OCI-LY3 (cell line): ENCODE measurements at regions not wholly inside any gene's neighbourhood (a gene's known extent, or its start where the extent isn't known, plus 50 kb on each side); places are given as distances from the start of the nearest gene placed in this dataset.

Experiments used
- H2AFZ ChIP-seq: fragments of 200-600, 300-600 bp; shearing (Covaris generic); 2 replicates; pipeline ENCODE4 v1.6.0; 2014; ENCODE audit warnings: antibody characterized with exemption, low read depth, low read length
- H3K27ac ChIP-seq: fragments of 200-600, 300-600 bp; sonication (generic); 2 replicates; pipeline ENCODE4 v1.5.1; 2014; ENCODE audit warnings: mild to moderate bottlenecking, low read length, moderate library complexity, mixed read lengths
- H3K27me3 ChIP-seq: fragments of 200-600, 300-600 bp; sonication (generic); 2 replicates; pipeline ENCODE4 v1.6.1; 2014; ENCODE audit warnings: low read depth, low read length, mixed read lengths
- H3K36me3 ChIP-seq: fragments of 200-600, 300-600 bp; sonication (generic); replicated peaks from 2 replicates; pipeline ENCODE3; 2014; ENCODE audit warnings: low read depth, low read length, mixed read lengths
- H3K4me1 ChIP-seq: fragments of 300-600, 200-600 bp; sonication (generic); 2 replicates; pipeline ENCODE4 v1.6.1; 2014; ENCODE audit warnings: low read length, mixed read lengths
- H3K4me2 ChIP-seq: fragments of 200-600, 300-600 bp; sonication (generic); 2 replicates; pipeline ENCODE4 v1.6.1; 2014; ENCODE audit warnings: low read length, mixed read lengths
- H3K4me3 ChIP-seq: fragments of 300-600, 200-600 bp; sonication (generic); 2 replicates; pipeline ENCODE4 v1.5.1; 2014; ENCODE audit warnings: antibody characterized with exemption, mild to moderate bottlenecking, low read length, moderate library complexity
- H3K79me2 ChIP-seq: fragments of 300-600, 200-600 bp; shearing (Covaris generic); 2 replicates; pipeline ENCODE4 v1.6.1; 2014; ENCODE audit warnings: mild to moderate bottlenecking, low read length, mixed read lengths
- H3K9ac ChIP-seq: fragments of 300-600, 200-600 bp; shearing (Covaris generic); 2 replicates; pipeline ENCODE4 v1.6.0; 2014; ENCODE audit warnings: mild to moderate bottlenecking, low read length, moderate library complexity
- H3K9me3 ChIP-seq: fragments of 200-600, 300-600 bp; shearing (Covaris generic); 2 replicates; pipeline ENCODE4 v1.6.1; 2014; ENCODE audit warnings: low read length, mixed read lengths; ENCODE audit not compliant: insufficient read depth
- H4K20me1 ChIP-seq: fragments of 200-600, 300-600 bp; sonication (generic); 2 replicates; pipeline ENCODE4 v1.6.1; 2016; ENCODE audit warnings: low read length, mixed read lengths; ENCODE audit not compliant: insufficient read depth
- EZH2phosphoT487 ChIP-seq: fragments of 200-600 bp; shearing (Covaris generic); IDR thresholded peaks from 2 replicates; pipeline ENCODE4 v1.6.1; 2018; ENCODE audit warnings: antibody characterized with exemption, mixed run types, low read depth
- TF ChIP-seq, protein P1 (sequence below): fragments of 200-600, 300-600 bp; sonication (generic); IDR thresholded peaks from 2 replicates; pipeline ENCODE4 v1.5.1; 2014; ENCODE audit warnings: antibody characterized with exemption, low read length, low read depth

DNA sequence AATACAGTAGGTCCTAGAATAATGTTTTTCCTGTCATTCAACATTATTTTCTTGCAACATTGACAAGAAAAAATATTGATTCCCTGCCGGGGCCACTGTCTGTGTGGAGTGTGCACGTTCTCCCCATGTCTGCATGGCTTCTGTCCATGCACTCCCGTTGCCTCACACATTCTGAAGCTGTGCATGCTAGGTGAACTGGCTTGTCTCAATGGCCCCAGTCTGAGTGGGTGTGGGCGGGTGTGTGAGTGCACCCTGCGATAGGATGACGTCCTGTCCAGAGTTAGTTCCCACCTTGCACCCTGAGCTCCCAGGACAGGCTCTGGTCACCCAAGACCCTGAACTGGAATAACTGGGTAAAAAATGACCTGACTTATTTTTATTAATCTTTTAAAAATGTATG is 186.1 kb downstream of the CAND1 start:
- H3K79me2 ChIP-seq: no peaks in the 10 kb centered on the region
- no peak overlapping the region for H3K4me2 ChIP-seq
- H3K9ac ChIP-seq: no peak overlapping the region
- no peaks in the 10 kb centered on the region for H3K27me3 ChIP-seq
- H3K4me3 ChIP-seq: no peak overlapping the region
- no peaks in the 10 kb centered on the region for H4K20me1 ChIP-seq
- no peak overlapping the region for H2AFZ ChIP-seq
- H3K36me3 ChIP-seq: peaks cover 32% of the 10 kb centered on the region
- TF ChIP-seq EZH2phosphoT487: no peak
- TF ChIP-seq, protein P1, sequence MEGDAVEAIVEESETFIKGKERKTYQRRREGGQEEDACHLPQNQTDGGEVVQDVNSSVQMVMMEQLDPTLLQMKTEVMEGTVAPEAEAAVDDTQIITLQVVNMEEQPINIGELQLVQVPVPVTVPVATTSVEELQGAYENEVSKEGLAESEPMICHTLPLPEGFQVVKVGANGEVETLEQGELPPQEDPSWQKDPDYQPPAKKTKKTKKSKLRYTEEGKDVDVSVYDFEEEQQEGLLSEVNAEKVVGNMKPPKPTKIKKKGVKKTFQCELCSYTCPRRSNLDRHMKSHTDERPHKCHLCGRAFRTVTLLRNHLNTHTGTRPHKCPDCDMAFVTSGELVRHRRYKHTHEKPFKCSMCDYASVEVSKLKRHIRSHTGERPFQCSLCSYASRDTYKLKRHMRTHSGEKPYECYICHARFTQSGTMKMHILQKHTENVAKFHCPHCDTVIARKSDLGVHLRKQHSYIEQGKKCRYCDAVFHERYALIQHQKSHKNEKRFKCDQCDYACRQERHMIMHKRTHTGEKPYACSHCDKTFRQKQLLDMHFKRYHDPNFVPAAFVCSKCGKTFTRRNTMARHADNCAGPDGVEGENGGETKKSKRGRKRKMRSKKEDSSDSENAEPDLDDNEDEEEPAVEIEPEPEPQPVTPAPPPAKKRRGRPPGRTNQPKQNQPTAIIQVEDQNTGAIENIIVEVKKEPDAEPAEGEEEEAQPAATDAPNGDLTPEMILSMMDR: no peak
- peaks cover 52% of the 10 kb centered on the region for H3K4me1 ChIP-seq
- H3K9me3 ChIP-seq: peaks cover 24% of the 10 kb centered on the region
- H3K27ac ChIP-seq: no peak overlapping the region

DNA sequence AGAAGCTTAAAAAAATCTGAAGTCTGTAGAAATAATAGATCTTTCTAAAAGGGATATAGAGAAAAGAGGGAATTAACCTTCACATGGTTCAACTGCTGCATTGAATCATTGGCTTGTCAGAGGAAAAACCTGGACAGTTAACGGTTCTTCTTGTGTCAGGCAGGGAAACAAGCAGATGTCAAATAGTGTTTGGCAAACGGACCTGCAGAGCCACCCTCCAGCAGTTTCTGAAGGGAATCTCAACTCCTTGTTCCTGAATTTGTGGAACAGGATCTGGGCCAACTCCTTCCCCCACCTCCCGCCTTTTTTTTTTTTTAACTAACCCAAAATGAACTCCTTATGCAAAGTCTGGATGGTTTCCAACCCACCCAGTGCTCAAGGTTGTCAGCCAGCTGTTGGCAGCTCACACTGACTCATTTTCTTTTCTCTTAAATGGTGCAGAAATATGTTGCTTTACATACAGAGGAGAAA is 187.3 kb downstream of the CAND1 start:
- no peak overlapping the region for H3K4me3 ChIP-seq
- no peaks in the 10 kb centered on the region for H3K27me3 ChIP-seq
- H3K9me3 ChIP-seq: peaks cover 24% of the 10 kb centered on the region; the same call in 1 of the 2 replicates
- H3K4me1 ChIP-seq: peaks cover 39% of the 10 kb centered on the region
- TF ChIP-seq EZH2phosphoT487: no peak
- TF ChIP-seq, protein P1: no peak
- H3K36me3 ChIP-seq: peaks cover 23% of the 10 kb centered on the region
- no peak overlapping the region for H3K27ac ChIP-seq
- H3K4me2 ChIP-seq: peak overlapping the region; percentile 16; the same call in 1 of the 2 replicates
- H4K20me1 ChIP-seq: no peaks in the 10 kb centered on the region
- no peak overlapping the region for H3K9ac ChIP-seq
- H3K79me2 ChIP-seq: no peaks in the 10 kb centered on the region
- no peak overlapping the region for H2AFZ ChIP-seq

- no peak overlapping the region for H2AFZ ChIP-seq
- H3K4me2 ChIP-seq: no peak overlapping the region
- peaks cover 33% of the 10 kb centered on the region for H3K4me1 ChIP-seq
- H3K27me3 ChIP-seq: no peaks in the 10 kb centered on the region
- H3K9ac ChIP-seq: no peak overlapping the region
- H3K27ac ChIP-seq: no peak overlapping the region
- H3K36me3 ChIP-seq: peaks cover 19% of the 10 kb centered on the region
- H3K4me3 ChIP-seq: no peak overlapping the region
- no peaks in the 10 kb centered on the region for H4K20me1 ChIP-seq
- H3K79me2 ChIP-seq: no peaks in the 10 kb centered on the region
- TF ChIP-seq, protein P1: no peak
- no peak for TF ChIP-seq EZH2phosphoT487
- H3K9me3 ChIP-seq: peaks cover 20% of the 10 kb centered on the region; the same call in 1 of the 2 replicates
These were observed 188.0 kb downstream of the CAND1 start for GRCh38 chr12:67457136-67457535.

GRCh38 chr12:67457778-67458665 is 188.9 kb downstream of the CAND1 start:
- no peaks in the 10 kb centered on the region for H3K27me3 ChIP-seq
- H3K27ac ChIP-seq: no peak overlapping the region
- peaks cover 25% of the 10 kb centered on the region for H3K4me1 ChIP-seq
- H3K79me2 ChIP-seq: no peaks in the 10 kb centered on the region
- H3K4me2 ChIP-seq: no peak overlapping the region
- no peak overlapping the region for H2AFZ ChIP-seq
- H3K9ac ChIP-seq: no peak overlapping the region
- TF ChIP-seq, protein P1: peak; percentile 29
- no peak for TF ChIP-seq EZH2phosphoT487
- peaks cover 15% of the 10 kb centered on the region for H3K36me3 ChIP-seq
- H3K9me3 ChIP-seq: peaks cover 17% of the 10 kb centered on the region; the same call in 1 of the 2 replicates
- no peaks in the 10 kb centered on the region for H4K20me1 ChIP-seq
- no peak overlapping the region for H3K4me3 ChIP-seq
